Sigmoid colon (tissue), 6 donors: ENCODE measurements at regions not wholly inside any gene's neighbourhood (a gene's known extent, or its start where the extent isn't known, plus 50 kb on each side); places are given as distances from the start of the nearest gene placed in this dataset.
"Not testable (repeated sequence)": the region's sequence is repeated elsewhere in the genome, so short reads cannot be mapped to it uniquely, and the experiment has no call there.

ENCODE experiments used
- DNase-seq: peaks from one replicate; pipeline ENCODE4 v3.0.0-alpha.2; 2019
- H3K27ac ChIP-seq, 4 donors: fragments of 200-600 bp; sonication (generic); one replicate each; pipeline ENCODE4 v1.5.1; 2016 to 2019; ENCODE audit warnings: mild to moderate bottlenecking in 1 of 4
- H3K27me3 ChIP-seq, 3 donors: fragments of 200-600 bp; sonication (generic); one replicate each; pipeline ENCODE4 v1.5.1; 2019; ENCODE audit warnings: mild to moderate bottlenecking in 1 of 3
- H3K36me3 ChIP-seq, 4 donors: fragments of 200-600 bp; sonication (generic); one replicate each; pipeline ENCODE4 v1.5.1; 2016 to 2019
- H3K4me1 ChIP-seq, 4 donors: fragments of 200-600 bp; sonication (generic); one replicate each; pipeline ENCODE4 v1.5.1; 2017 to 2019
- H3K4me3 ChIP-seq, 4 donors: fragments of 200-600 bp; sonication (generic); one replicate each; pipeline ENCODE4 v1.5.1; 2017 to 2019; ENCODE audit warnings: mild to moderate bottlenecking in 2 of 4, moderate library complexity in 1 of 4
- H3K9me3 ChIP-seq, 4 donors: fragments of 200-600 bp in 3 of 4; sonication (generic) in 3 of 4; one replicate each; pipeline versions ENCODE4 v1.5.1 to v1.6.1; 2013 to 2019
- CTCF ChIP-seq, 4 experiments: fragments of 450-650 bp in 3 of 4; fragments of 200-600 bp in 1 of 4; IDR thresholded peaks; one replicate each; pipeline ENCODE4 v1.5.1; 2016 to 2019; ENCODE audit warnings: antibody characterized with exemption in 4 of 4, mild to moderate bottlenecking in 3 of 4, moderate library complexity in 2 of 4
- EP300 ChIP-seq, 4 donors: sonication (generic); formaldehyde crosslinking; IDR thresholded peaks; one replicate each; pipeline ENCODE4 v1.6.1; 2017; ENCODE audit warnings: antibody characterized with exemption in 4 of 4
- POLR2A ChIP-seq, 2 donors: fragments of 450-650 bp; IDR thresholded peaks; one replicate each; pipeline ENCODE4 v1.6.1; 2016; ENCODE audit warnings: antibody characterized with exemption in 2 of 2, mild to moderate bottlenecking in 2 of 2, moderate library complexity in 2 of 2
- POLR2AphosphoS5 ChIP-seq, 4 donors: sonication (generic); formaldehyde crosslinking; IDR thresholded peaks; one replicate each; pipeline ENCODE4 v1.6.1; 2017; ENCODE audit warnings: antibody characterized with exemption in 4 of 4
- WGBS, 2 donors: extraction: QIAGEN DNeasy Blood & Tissue Kit; methylation state at CpG; one replicate each; pipeline ENCODE4 v1.1.7; 2013; 5-methylcytosine and 5-hydroxymethylcytosine counted together
- intact Hi-C: fragments of 100-400 bp; cut with DNase I; formaldehyde crosslinking; loops from one replicate; pipeline ENCODE4 v1.15.1; 2023
- donor health status: healthy with polysubstance abuse.
- donor health status: healthy.

GRCh38 chrX:85569096-85569495 lies 189.6 kb upstream of the POF1B start:
- Histone ChIP-seq H3K27ac (no peak overlapping the region), H3K9me3 (no peaks in the 10 kb centered on the region), H3K4me1 (no peaks in the 10 kb centered on the region), H3K36me3 (no peaks in the 10 kb centered on the region), H3K27me3 (no peaks in the 10 kb centered on the region), H3K4me3 (no peak overlapping the region)
- intact Hi-C loops: no loop called here
- no peak for TF ChIP-seq CTCF (IDR thresholded peaks at IDR 0.05)
- no peak for TF ChIP-seq EP300 (IDR thresholded peaks at IDR 0.05)
- no peak for TF ChIP-seq POLR2A (IDR thresholded peaks at IDR 0.05)
- TF ChIP-seq POLR2AphosphoS5 (IDR thresholded peaks at IDR 0.05): no peak
- DNase-seq: no peak
- WGBS, 2 donors: 77 to 82% methylated on average over 1 of the region's 1 CpG

GRCh38 chrX:85561231-85561630 lies 181.8 kb upstream of the POF1B start:
- intact Hi-C loops: no loop called here
- TF ChIP-seq POLR2A (IDR thresholded peaks at IDR 0.05) (no peak), POLR2AphosphoS5 (IDR thresholded peaks at IDR 0.05) (no peak), CTCF (IDR thresholded peaks at IDR 0.05) (no peak), EP300 (IDR thresholded peaks at IDR 0.05) (no peak)

GRCh38 chrX:85544609-85545008 lies 165.1 kb upstream of the POF1B start:
- TF ChIP-seq CTCF (IDR thresholded peaks at IDR 0.05) (peak in 1 of 4 experiments; percentile 38), POLR2A (IDR thresholded peaks at IDR 0.05) (no peak)
- 0 to 4% methylated on average over 4 of the region's 4 CpGs for WGBS, 2 donors
- no peak overlapping the region for H3K4me3 ChIP-seq
- H3K27ac ChIP-seq: no peak overlapping the region
- intact Hi-C loops: loop anchor here (5.0 kb wide), 1 partner anchor 432 kb away; no protein-coding TSS in a partner anchor
- DNase-seq: no peak
- H3K4me1 ChIP-seq: no peaks in the 10 kb centered on the region
- no peaks in the 10 kb centered on the region for H3K27me3 ChIP-seq
- H3K36me3 ChIP-seq: no peaks in the 10 kb centered on the region
- no peaks in the 10 kb centered on the region for H3K9me3 ChIP-seq

More at GRCh38 chrX:85561231-85561630, 181.8 kb upstream of the POF1B start:
- Histone ChIP-seq H3K27ac (no peak overlapping the region), H3K9me3 (no peaks in the 10 kb centered on the region), H3K27me3 (no peaks in the 10 kb centered on the region), H3K36me3 (no peaks in the 10 kb centered on the region), H3K4me1 (no peaks in the 10 kb centered on the region), H3K4me3 (no peak overlapping the region)
- 79 to 88% methylated on average over 7 of the region's 7 CpGs for whole genome bisulfite sequencing, 2 donors
- DNase-seq: no peak

GRCh38 chrX:85543866-85544265 lies 164.4 kb upstream of the POF1B start:
- no peak for DNase-seq
- H3K27me3 ChIP-seq: no peaks in the 10 kb centered on the region
- TF ChIP-seq POLR2A (IDR thresholded peaks at IDR 0.05): no peak
- no peak for TF ChIP-seq CTCF (IDR thresholded peaks at IDR 0.05)
- TF ChIP-seq EP300 (IDR thresholded peaks at IDR 0.05): no peak
- no peak for TF ChIP-seq POLR2AphosphoS5 (IDR thresholded peaks at IDR 0.05)
- H3K4me1 ChIP-seq: no peaks in the 10 kb centered on the region
- WGBS, 2 donors: 74 to 86% methylated on average over 3 of the region's 3 CpGs
- H3K36me3 ChIP-seq: no peaks in the 10 kb centered on the region
- intact Hi-C loops: loop anchor here (5.0 kb wide), 1 partner anchor 432 kb away; no protein-coding TSS in a partner anchor
- no peak overlapping the region for H3K4me3 ChIP-seq
- H3K9me3 ChIP-seq: no peaks in the 10 kb centered on the region
- H3K27ac ChIP-seq: no peak overlapping the region

- H3K27ac ChIP-seq, H3K4me1 ChIP-seq, H3K27me3 ChIP-seq, H3K9me3 ChIP-seq, intact Hi-C loops, DNase-seq, H3K4me3 ChIP-seq, H3K36me3 ChIP-seq: not testable (repeated sequence)
- WGBS, 2 donors: 96 to 97% methylated on average over 17 of the region's 17 CpGs
Measured at GRCh38 chrX:85529141-85529540, 149.7 kb upstream of the POF1B start.
